H1 (cell line): ENCODE measurements at regions not wholly inside any gene's neighbourhood (a gene's known extent, or its start where the extent isn't known, plus 50 kb on each side); places are given as distances from the start of the nearest gene placed in this dataset.
A peak's percentile ranks its signal among the peaks of the same experiment; 100 is the strongest.

Experiments
- CTBP2 ChIP-seq: IDR thresholded peaks from 2 replicates; pipeline ENCODE4 v1.7.0; 2011; ENCODE audit warnings: borderline replicate concordance, mild to moderate bottlenecking, moderate library complexity, mixed read lengths, low read length; ENCODE audit not compliant: insufficient read depth, insufficient read length
- MAFK ChIP-seq: IDR thresholded peaks from 2 replicates; pipeline ENCODE4 v1.6.1; 2012; ENCODE audit warnings: low read depth, mild to moderate bottlenecking, improper control_type of control experiment, low read length
- POU5F1 ChIP-seq: IDR thresholded peaks from 2 replicates; pipeline ENCODE4 v1.6.1; 2011; ENCODE audit warnings: low read depth, mild to moderate bottlenecking, low read length, moderate library complexity
- RAD21 ChIP-seq, 2 experiments: IDR thresholded peaks in 1 of 2; conservative IDR thresholded peaks in 1 of 2; 2 replicates each; pipeline ENCODE4 v1.6.1; 2011; ENCODE audit warnings: low read depth in 2 of 2, low read length in 2 of 2, improper control_type of control experiment in 1 of 2, inconsistent platforms in 1 of 2, mild to moderate bottlenecking in 1 of 2, moderate library complexity in 1 of 2
- TF ChIP-seq, protein P1 (sequence below), 3 experiments: IDR thresholded peaks; 1 replicate in 2 of 3; 2 replicates in 1 of 3; pipeline versions ENCODE4 v1.5.1 to v1.6.1; 2011; ENCODE audit warnings: low read length in 3 of 3, mild to moderate bottlenecking in 3 of 3, inconsistent platforms in 2 of 3, low read depth in 1 of 3, moderate library complexity in 1 of 3; ENCODE audit not compliant: insufficient read depth in 1 of 3; ENCODE audit errors: control extremely low read depth in 1 of 3

DNA sequence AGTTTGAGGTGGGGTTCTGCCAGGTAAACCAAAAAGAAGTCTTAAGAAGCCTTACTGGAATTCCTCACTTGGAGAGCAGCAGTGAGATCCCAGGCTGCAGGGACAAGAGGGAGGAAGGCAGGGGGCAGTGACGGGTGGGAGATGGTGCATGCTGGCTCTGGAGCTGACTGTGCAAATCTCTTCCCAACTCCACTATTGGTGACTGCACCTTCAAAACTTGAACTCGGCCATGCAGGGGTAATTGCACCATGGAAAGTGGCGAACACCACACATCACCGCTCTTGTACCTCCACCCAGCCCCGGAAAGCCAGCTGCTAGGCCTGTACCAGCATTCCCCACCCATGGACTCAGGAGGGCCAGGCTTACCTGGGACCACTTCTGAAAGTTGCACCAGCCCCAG is 51.4 kb upstream of the CDR2 start (continued):
- no peak for TF ChIP-seq CTBP2
- TF ChIP-seq RAD21 (IDR thresholded peaks at IDR 0.05 in 1 of 2, conservative IDR thresholded peaks at IDR 0.05 in 1 of 2; ENCODE audit: low read depth in 2 of 2, low read length in 2 of 2), result peak; percentile 4 to 32; a peak in 2 of 4 replicates
- TF ChIP-seq MAFK, result 0 out of 2 replicates have a peak, but pooled peaks have one; percentile 51
- no peak for TF ChIP-seq POU5F1
- TF ChIP-seq, protein P1, sequence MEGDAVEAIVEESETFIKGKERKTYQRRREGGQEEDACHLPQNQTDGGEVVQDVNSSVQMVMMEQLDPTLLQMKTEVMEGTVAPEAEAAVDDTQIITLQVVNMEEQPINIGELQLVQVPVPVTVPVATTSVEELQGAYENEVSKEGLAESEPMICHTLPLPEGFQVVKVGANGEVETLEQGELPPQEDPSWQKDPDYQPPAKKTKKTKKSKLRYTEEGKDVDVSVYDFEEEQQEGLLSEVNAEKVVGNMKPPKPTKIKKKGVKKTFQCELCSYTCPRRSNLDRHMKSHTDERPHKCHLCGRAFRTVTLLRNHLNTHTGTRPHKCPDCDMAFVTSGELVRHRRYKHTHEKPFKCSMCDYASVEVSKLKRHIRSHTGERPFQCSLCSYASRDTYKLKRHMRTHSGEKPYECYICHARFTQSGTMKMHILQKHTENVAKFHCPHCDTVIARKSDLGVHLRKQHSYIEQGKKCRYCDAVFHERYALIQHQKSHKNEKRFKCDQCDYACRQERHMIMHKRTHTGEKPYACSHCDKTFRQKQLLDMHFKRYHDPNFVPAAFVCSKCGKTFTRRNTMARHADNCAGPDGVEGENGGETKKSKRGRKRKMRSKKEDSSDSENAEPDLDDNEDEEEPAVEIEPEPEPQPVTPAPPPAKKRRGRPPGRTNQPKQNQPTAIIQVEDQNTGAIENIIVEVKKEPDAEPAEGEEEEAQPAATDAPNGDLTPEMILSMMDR (IDR thresholded peaks at IDR 0.05; ENCODE audit: control extremely low read depth in 1 of 3, insufficient read depth in 1 of 3, low read depth in 1 of 3, low read length in 3 of 3), result peak in 2 of 3 experiments; percentile 22 to 45; a peak in 2 of 4 replicates
- TF ChIP-seq, all 59 proteins: peak for 3
